ENCODE measurements at regions not wholly inside any gene's neighbourhood (a gene's known extent, or its start where the extent isn't known, plus 50 kb on each side); places are given as distances from the start of the nearest gene placed in this dataset.

DNA sequence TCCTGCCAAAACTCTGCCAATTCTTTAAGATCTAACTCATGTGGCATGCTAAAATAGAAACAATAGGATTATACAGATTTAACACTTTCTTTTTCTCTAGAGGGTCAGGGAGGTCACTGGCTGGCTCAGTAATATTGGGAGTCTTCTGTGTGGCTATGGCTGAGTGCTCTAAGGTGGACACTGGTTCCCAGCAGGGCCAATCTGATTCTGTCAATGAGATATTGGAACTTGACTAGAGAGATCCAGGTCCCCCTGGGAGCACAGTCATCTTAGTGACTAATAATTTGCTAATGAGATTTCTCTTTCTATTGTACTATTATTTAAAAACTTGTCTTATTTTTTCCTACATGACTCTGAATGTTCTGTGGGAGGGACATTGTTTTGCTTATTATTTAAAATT is 69.1 kb upstream of the ZP4 start:
- H3K4me1 ChIP-seq (ENCODE audit: insufficient read depth, low read length): no peaks in the 10 kb centered on the region
- no peak for TF ChIP-seq EZH2 (IDR thresholded peaks at IDR 0.05; ENCODE audit: insufficient read depth, low read length)
- TF ChIP-seq CTCF (IDR thresholded peaks at IDR 0.05; ENCODE audit: insufficient read depth, low read depth, low read length): no peak
- H3K79me2 ChIP-seq (ENCODE audit: insufficient read depth, low read length): no peaks in the 10 kb centered on the region
- H3K27ac ChIP-seq (ENCODE audit: low read depth, low read length): no peak overlapping the region
- no peak overlapping the region for H3K4me2 ChIP-seq (ENCODE audit: low read length)
- no peak overlapping the region for H3K4me3 ChIP-seq (ENCODE audit: insufficient read depth, low read depth, low read length)
- H3K9ac ChIP-seq (ENCODE audit: low read length): no peak overlapping the region
- H3K9me3 ChIP-seq (ENCODE audit: insufficient read depth, low read depth, low read length): no peaks in the 10 kb centered on the region
- DNase-seq (ENCODE audit: low read depth) (no peak), FAIRE-seq (no peak)
- H3K36me3 ChIP-seq (ENCODE audit: insufficient read depth, low read length): no peaks in the 10 kb centered on the region
- Mint-ChIP-seq H3K36me3 (ENCODE audit: low read depth, unreplicated experiment) (no peaks in the 10 kb centered on the region), H3K4me3 (ENCODE audit: unreplicated experiment) (no peak overlapping the region), H3K27me3 (ENCODE audit: low read depth, unreplicated experiment) (no peaks in the 10 kb centered on the region), H3K9me3 (ENCODE audit: unreplicated experiment) (no peaks in the 10 kb centered on the region), H3K4me1 (ENCODE audit: low read depth, unreplicated experiment) (peaks cover 6% of the 10 kb centered on the region), H3K27ac (ENCODE audit: unreplicated experiment) (no peak overlapping the region)
- no peaks in the 10 kb centered on the region for H3K27me3 ChIP-seq (ENCODE audit: insufficient read depth, low read length)
- no peak overlapping the region for H2AFZ ChIP-seq (ENCODE audit: low read depth, low read length)
- no peaks in the 10 kb centered on the region for H4K20me1 ChIP-seq (ENCODE audit: insufficient read depth, low read length)

GRCh38 chr1:237953238-237953637 is 62.5 kb upstream of the ZP4 start:
- H3K27me3 Mint-ChIP-seq (ENCODE audit: low read depth, unreplicated experiment): peaks cover 2% of the 10 kb centered on the region
- Histone ChIP-seq H3K4me3 (ENCODE audit: insufficient read depth, low read depth, low read length) (no peak overlapping the region), H4K20me1 (ENCODE audit: insufficient read depth, low read length) (no peaks in the 10 kb centered on the region), H3K4me2 (ENCODE audit: low read length) (no peak overlapping the region), H3K9ac (ENCODE audit: low read length) (no peak overlapping the region), H3K27me3 (ENCODE audit: insufficient read depth, low read length) (no peaks in the 10 kb centered on the region), H3K4me1 (ENCODE audit: insufficient read depth, low read length) (no peaks in the 10 kb centered on the region), H3K36me3 (ENCODE audit: insufficient read depth, low read length) (no peaks in the 10 kb centered on the region), H2AFZ (ENCODE audit: low read depth, low read length) (no peak overlapping the region), H3K79me2 (ENCODE audit: insufficient read depth, low read length) (no peaks in the 10 kb centered on the region), H3K9me3 (ENCODE audit: insufficient read depth, low read depth, low read length) (no peaks in the 10 kb centered on the region), H3K27ac (ENCODE audit: low read depth, low read length) (no peak overlapping the region)
- no peak overlapping the region for H3K27ac Mint-ChIP-seq (ENCODE audit: unreplicated experiment)
- no peak for FAIRE-seq
- no peaks in the 10 kb centered on the region for H3K36me3 Mint-ChIP-seq (ENCODE audit: low read depth, unreplicated experiment)
- TF ChIP-seq CTCF (IDR thresholded peaks at IDR 0.05; ENCODE audit: insufficient read depth, low read depth, low read length) (no peak), EZH2 (IDR thresholded peaks at IDR 0.05; ENCODE audit: insufficient read depth, low read length) (no peak)
- no peaks in the 10 kb centered on the region for H3K4me1 Mint-ChIP-seq (ENCODE audit: low read depth, unreplicated experiment)
- no peak overlapping the region for H3K4me3 Mint-ChIP-seq (ENCODE audit: unreplicated experiment)
- peaks cover 3% of the 10 kb centered on the region for H3K9me3 Mint-ChIP-seq (ENCODE audit: unreplicated experiment)
- no peak for DNase-seq (ENCODE audit: low read depth)

Measured in astrocyte (in vitro differentiated cells and primary cell).